Hepatocyte (in vitro differentiated cells): ENCODE measurements at regions not wholly inside any gene's neighbourhood (a gene's known extent, or its start where the extent isn't known, plus 50 kb on each side); places are given as distances from the start of the nearest gene placed in this dataset.

Source experiments
- EZH2 ChIP-seq: fragments of 200-600 bp; sonication (generic); IDR thresholded peaks from 2 replicates; pipeline ENCODE4 v1.6.1; 2016; ENCODE audit warnings: antibody characterized with exemption, mild to moderate bottlenecking, borderline replicate concordance
- EZH2phosphoT487 ChIP-seq: fragments of 200-600 bp; sonication (generic); IDR thresholded peaks from one replicate; pipeline ENCODE4 v1.6.1; 2018; ENCODE audit warnings: antibody characterized with exemption, mild to moderate bottlenecking, low read depth, moderate library complexity; ENCODE audit not compliant: unreplicated experiment, severe bottlenecking
- TF ChIP-seq, protein P1 (sequence below): fragments of 200-600 bp; sonication (generic); IDR thresholded peaks from 2 replicates; pipeline ENCODE4 v1.5.1; 2016; ENCODE audit warnings: antibody characterized with exemption, mild to moderate bottlenecking; ENCODE audit not compliant: poor library complexity

DNA sequence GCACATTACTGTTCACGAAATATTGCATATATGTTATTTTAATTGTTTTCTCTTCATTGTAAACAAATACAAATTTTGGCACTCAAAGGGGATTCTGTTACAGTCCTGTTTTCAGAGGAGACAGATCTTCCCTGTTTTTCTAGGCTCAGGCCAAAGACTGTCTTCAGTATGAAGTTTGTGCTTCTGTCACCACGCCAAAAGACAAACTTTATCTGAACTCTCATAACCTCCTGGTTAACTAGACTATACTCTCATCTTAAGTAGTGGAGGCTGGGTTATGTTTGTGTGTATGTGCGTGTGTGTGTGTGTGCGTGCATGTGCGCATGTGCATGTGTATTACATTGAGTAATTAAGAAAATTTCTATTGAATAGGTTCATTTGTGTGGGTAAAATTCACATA lies 676.8 kb upstream of the HS3ST1 start:
- TF ChIP-seq, protein P1, sequence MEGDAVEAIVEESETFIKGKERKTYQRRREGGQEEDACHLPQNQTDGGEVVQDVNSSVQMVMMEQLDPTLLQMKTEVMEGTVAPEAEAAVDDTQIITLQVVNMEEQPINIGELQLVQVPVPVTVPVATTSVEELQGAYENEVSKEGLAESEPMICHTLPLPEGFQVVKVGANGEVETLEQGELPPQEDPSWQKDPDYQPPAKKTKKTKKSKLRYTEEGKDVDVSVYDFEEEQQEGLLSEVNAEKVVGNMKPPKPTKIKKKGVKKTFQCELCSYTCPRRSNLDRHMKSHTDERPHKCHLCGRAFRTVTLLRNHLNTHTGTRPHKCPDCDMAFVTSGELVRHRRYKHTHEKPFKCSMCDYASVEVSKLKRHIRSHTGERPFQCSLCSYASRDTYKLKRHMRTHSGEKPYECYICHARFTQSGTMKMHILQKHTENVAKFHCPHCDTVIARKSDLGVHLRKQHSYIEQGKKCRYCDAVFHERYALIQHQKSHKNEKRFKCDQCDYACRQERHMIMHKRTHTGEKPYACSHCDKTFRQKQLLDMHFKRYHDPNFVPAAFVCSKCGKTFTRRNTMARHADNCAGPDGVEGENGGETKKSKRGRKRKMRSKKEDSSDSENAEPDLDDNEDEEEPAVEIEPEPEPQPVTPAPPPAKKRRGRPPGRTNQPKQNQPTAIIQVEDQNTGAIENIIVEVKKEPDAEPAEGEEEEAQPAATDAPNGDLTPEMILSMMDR, result no peak
- TF ChIP-seq EZH2, result no peak
- no peak for TF ChIP-seq EZH2phosphoT487
